Spleen (tissue), 11 donors: ENCODE measurements at regions not wholly inside any gene's neighbourhood (a gene's known extent, or its start where the extent isn't known, plus 50 kb on each side); places are given as distances from the start of the nearest gene placed in this dataset.

ENCODE experiments used
- DNase-seq: peaks from one replicate; pipeline ENCODE4 v3.0.0-alpha.2; 2020
- H3K27ac ChIP-seq, 8 donors: fragments of 200-600 bp; sonication (generic) in 7 of 8; 1 replicate in 4 of 8; 2 replicates in 4 of 8; pipeline versions ENCODE4 v1.5.0 to v1.8.0; 2016 to 2021; ENCODE audit warnings: inconsistent platforms in 4 of 8, mild to moderate bottlenecking in 4 of 8, moderate library complexity in 1 of 8
- H3K27me3 ChIP-seq, 7 donors: fragments of 200-600 bp; sonication (generic) in 6 of 7; replicated peaks in 1 of 7; 1 replicate in 4 of 7; 2 replicates in 3 of 7; pipeline versions ENCODE4 v1.5.0 to v1.8.0; 2016 to 2021; ENCODE audit warnings: inconsistent platforms in 3 of 7, mild to moderate bottlenecking in 1 of 7
- H3K36me3 ChIP-seq, 6 donors: fragments of 200-600 bp; sonication (generic) in 5 of 6; 1 replicate in 4 of 6; 2 replicates in 2 of 6; pipeline versions ENCODE4 v1.5.0 to v1.8.0; 2016 to 2021; ENCODE audit warnings: inconsistent platforms in 2 of 6
- H3K4me1 ChIP-seq, 6 donors: fragments of 200-600 bp; sonication (generic) in 5 of 6; 1 replicate in 3 of 6; 2 replicates in 3 of 6; pipeline versions ENCODE4 v1.5.0 to v1.8.0; 2016 to 2021; ENCODE audit warnings: inconsistent platforms in 3 of 6
- H3K4me3 ChIP-seq, 8 donors: fragments of 200-600 bp; sonication (generic) in 7 of 8; 1 replicate in 4 of 8; 2 replicates in 4 of 8; pipeline versions ENCODE4 v1.5.0 to v1.8.0; 2016 to 2021; ENCODE audit warnings: inconsistent platforms in 4 of 8, mild to moderate bottlenecking in 4 of 8, moderate library complexity in 2 of 8
- H3K9me3 ChIP-seq, 8 donors: fragments of 200-600 bp; sonication (generic) in 7 of 8; 1 replicate in 4 of 8; 2 replicates in 4 of 8; pipeline versions ENCODE4 v1.5.0 to v1.8.0; 2016 to 2021; ENCODE audit warnings: inconsistent platforms in 4 of 8
- CTCF ChIP-seq, 11 experiments: fragments of 200-600 bp in 7 of 11; fragments of 450-650 bp in 4 of 11; sonication (generic) in 4 of 11; IDR thresholded peaks in 8 of 11; conservative IDR thresholded peaks in 3 of 11; 1 replicate in 7 of 11; 2 replicates in 4 of 11; pipeline versions ENCODE4 v1.4.0 to v1.8.0; 2016 to 2021; ENCODE audit warnings: antibody characterized with exemption in 11 of 11, inconsistent platforms in 4 of 11, mild to moderate bottlenecking in 1 of 11
- POLR2A ChIP-seq, 3 donors: fragments of 450-650 bp; IDR thresholded peaks; one replicate each; pipeline ENCODE4 v1.5.1; 2017; ENCODE audit warnings: antibody characterized with exemption in 3 of 3, mild to moderate bottlenecking in 1 of 3
- POLR2AphosphoS5 ChIP-seq, 3 donors: sonication (generic); formaldehyde crosslinking; IDR thresholded peaks; one replicate each; pipeline ENCODE4 v1.5.1; 2017; ENCODE audit warnings: antibody characterized with exemption in 3 of 3
- WGBS, 5 donors: extraction: QIAGEN DNeasy Blood & Tissue Kit in 3 of 5; methylation state at CpG; one replicate each; pipeline versions ENCODE4 v1.1.5 to v1.1.7; 2013 to 2018; 5-methylcytosine and 5-hydroxymethylcytosine counted together
- intact Hi-C: fragments of 100-400 bp; cut with DNase I; formaldehyde crosslinking; loops from one replicate; pipeline ENCODE4 v1.15.0; 2023; ENCODE audit warnings: low total_unique reads
- donor health status: healthy with polysubstance abuse.
- donor health status: DM: no; HTN: no; CAD: no; lungs with moderate emphysema.
- donor health status: DM: no; HTN: no; CAD: no.
- donor health status: Bipolar disorder and iron deficiency.
- donor health status: healthy.
- donor health status: DM: no; HTN: no; CAD: no.
- donor health status: DM: yes; HTN: yes; CAD: no.

- Histone ChIP-seq H3K4me1 (peaks cover 8 to 24% (median 11%) of the 10 kb centered on the region in 6 donors), H3K27me3 (peaks cover 0 to 4% (median 0%) of the 10 kb centered on the region in 7 donors), H3K27ac (no peak overlapping the region), H3K9me3 (no peaks in the 10 kb centered on the region), H3K4me3 (no peak overlapping the region), H3K36me3 (no peaks in the 10 kb centered on the region)
- no peak for TF ChIP-seq CTCF (IDR thresholded peaks at IDR 0.05 in 8 of 11, conservative IDR thresholded peaks at IDR 0.05 in 3 of 11)
- no peak for TF ChIP-seq POLR2A (IDR thresholded peaks at IDR 0.05)
- no peak for TF ChIP-seq POLR2AphosphoS5 (IDR thresholded peaks at IDR 0.05)
- 54 to 87% (median 63%) methylated on average over 2 of the region's 2 CpGs for WGBS, 5 donors
- intact Hi-C loops: no loop called here
- no peak for DNase-seq
Measured at GRCh38 chr1:65694933-65695332, 97.8 kb upstream of the PDE4B start.

- Histone ChIP-seq H3K27ac (no peak overlapping the region), H3K4me1 (no peaks in the 10 kb centered on the region), H3K27me3 (peaks cover 0 to 4% (median 0%) of the 10 kb centered on the region in 7 donors), H3K36me3 (no peaks in the 10 kb centered on the region), H3K4me3 (no peak overlapping the region), H3K9me3 (no peaks in the 10 kb centered on the region)
- no peak for TF ChIP-seq CTCF (IDR thresholded peaks at IDR 0.05 in 8 of 11, conservative IDR thresholded peaks at IDR 0.05 in 3 of 11)
- no peak for TF ChIP-seq POLR2A (IDR thresholded peaks at IDR 0.05)
- no peak for TF ChIP-seq POLR2AphosphoS5 (IDR thresholded peaks at IDR 0.05)
- intact Hi-C loops: no loop called here
- 73 to 91% (median 81%) methylated on average over 2 of the region's 2 CpGs for WGBS, 5 donors
- no peak for DNase-seq
Measured at GRCh38 chr1:65698590-65698989, 94.1 kb upstream of the PDE4B start.

GRCh38 chr1:65703853-65704252, 88.8 kb upstream of the PDE4B start:
- TF ChIP-seq POLR2A (IDR thresholded peaks at IDR 0.05) (no peak), CTCF (IDR thresholded peaks at IDR 0.05 in 8 of 11, conservative IDR thresholded peaks at IDR 0.05 in 3 of 11) (no peak), POLR2AphosphoS5 (IDR thresholded peaks at IDR 0.05) (no peak)
- intact Hi-C loops: no loop called here
- H3K27ac ChIP-seq: no peak overlapping the region
- H3K36me3 ChIP-seq: no peaks in the 10 kb centered on the region
- WGBS, 5 donors: 45 to 60% (median 53%) methylated on average over 4 of the region's 4 CpGs
- no peaks in the 10 kb centered on the region for H3K9me3 ChIP-seq
- H3K4me3 ChIP-seq: no peak overlapping the region
- H3K27me3 ChIP-seq: no peaks in the 10 kb centered on the region
- H3K4me1 ChIP-seq: no peaks in the 10 kb centered on the region
- no peak for DNase-seq

GRCh38 chr1:65704318-65704717, 88.4 kb upstream of the PDE4B start:
- no peaks in the 10 kb centered on the region for H3K36me3 ChIP-seq
- H3K27ac ChIP-seq: no peak overlapping the region
- DNase-seq: no peak
- no peaks in the 10 kb centered on the region for H3K9me3 ChIP-seq
- no peak overlapping the region for H3K4me3 ChIP-seq
- intact Hi-C loops: no loop called here
- H3K27me3 ChIP-seq: no peaks in the 10 kb centered on the region
- 75 to 81% (median 79%) methylated on average over 2 of the region's 2 CpGs for WGBS, 5 donors
- TF ChIP-seq CTCF (IDR thresholded peaks at IDR 0.05 in 8 of 11, conservative IDR thresholded peaks at IDR 0.05 in 3 of 11): no peak
- no peak for TF ChIP-seq POLR2A (IDR thresholded peaks at IDR 0.05)
- no peak for TF ChIP-seq POLR2AphosphoS5 (IDR thresholded peaks at IDR 0.05)
- H3K4me1 ChIP-seq: no peaks in the 10 kb centered on the region
